CD4-positive, CD25-positive, alpha-beta regulatory T cell (primary cell): ENCODE measurements at regions not wholly inside any gene's neighbourhood (a gene's known extent, or its start where the extent isn't known, plus 50 kb on each side); places are given as distances from the start of the nearest gene placed in this dataset.

Experiments
- ATAC-seq, 2 donors: fragments of 150-1000 bp; cut with Tn5 transposase; one replicate each; pipeline ENCODE4 v1.10.0; 2021; ENCODE audit warnings: low read depth in 2 of 2, moderate number of reproducible peaks in 2 of 2, moderate library complexity in 1 of 2
- DNase-seq, 3 donors: peaks; one replicate each; pipeline versions ENCODE4 v3.0.0 to v3.0.0-alpha.2; 2012 to 2022; ENCODE audit warnings: mixed read lengths in 1 of 3
- H3K27ac ChIP-seq: one replicate; pipeline ENCODE4 v1.7.0; 2013; ENCODE audit warnings: mild to moderate bottlenecking, low read length; ENCODE audit not compliant: insufficient read depth, poor library complexity, severe bottlenecking
- H3K27me3 ChIP-seq: one replicate; pipeline ENCODE4 v1.7.0; 2013; ENCODE audit warnings: low read length; ENCODE audit not compliant: control insufficient read depth, insufficient read depth
- H3K36me3 ChIP-seq: one replicate; pipeline ENCODE4 v1.7.0; 2013; ENCODE audit warnings: mild to moderate bottlenecking, low read length, moderate library complexity; ENCODE audit not compliant: control insufficient read depth, insufficient read depth
- H3K4me1 ChIP-seq: 2 replicates; pipeline ENCODE4 v1.7.0; 2013; ENCODE audit warnings: mild to moderate bottlenecking, low read length; ENCODE audit not compliant: insufficient read depth, control insufficient read depth, poor library complexity, severe bottlenecking
- H3K4me3 ChIP-seq: one replicate; pipeline ENCODE4 v1.7.0; 2013; ENCODE audit warnings: low read depth, mild to moderate bottlenecking, low read length, moderate library complexity
- H3K9me3 ChIP-seq, 2 experiments: 1 replicate in 1 of 2; 2 replicates in 1 of 2; pipeline ENCODE4 v1.7.0; 2013; ENCODE audit warnings: low read length in 2 of 2, mild to moderate bottlenecking in 1 of 2, moderate library complexity in 1 of 2; ENCODE audit not compliant: control insufficient read depth in 2 of 2
- H3K27ac Mint-ChIP-seq, 3 donors: one replicate each; pipeline ENCODE4 v1.8.0; 2020 to 2022; ENCODE audit warnings: mild to moderate bottlenecking in 3 of 3, mixed read lengths in 3 of 3, moderate library complexity in 2 of 3
- H3K27me3 Mint-ChIP-seq: one replicate; pipeline ENCODE4 v1.8.0; 2022; ENCODE audit warnings: mild to moderate bottlenecking, mixed read lengths
- H3K36me3 Mint-ChIP-seq: one replicate; pipeline ENCODE4 v1.8.0; 2020; ENCODE audit warnings: mixed read lengths
- H3K4me1 Mint-ChIP-seq, 4 donors: one replicate each; pipeline ENCODE4 v1.8.0; 2020 to 2022; ENCODE audit warnings: mixed read lengths in 4 of 4, mild to moderate bottlenecking in 1 of 4
- H3K4me3 Mint-ChIP-seq, 4 donors: one replicate each; pipeline ENCODE4 v1.8.0; 2020 to 2022; ENCODE audit warnings: mild to moderate bottlenecking in 4 of 4, mixed read lengths in 4 of 4, moderate library complexity in 3 of 4
- H3K9me3 Mint-ChIP-seq, 7 donors: one replicate each; pipeline ENCODE4 v1.8.0; 2020 to 2022; ENCODE audit warnings: mixed read lengths in 7 of 7, mild to moderate bottlenecking in 3 of 7, moderate library complexity in 2 of 7

DNA sequence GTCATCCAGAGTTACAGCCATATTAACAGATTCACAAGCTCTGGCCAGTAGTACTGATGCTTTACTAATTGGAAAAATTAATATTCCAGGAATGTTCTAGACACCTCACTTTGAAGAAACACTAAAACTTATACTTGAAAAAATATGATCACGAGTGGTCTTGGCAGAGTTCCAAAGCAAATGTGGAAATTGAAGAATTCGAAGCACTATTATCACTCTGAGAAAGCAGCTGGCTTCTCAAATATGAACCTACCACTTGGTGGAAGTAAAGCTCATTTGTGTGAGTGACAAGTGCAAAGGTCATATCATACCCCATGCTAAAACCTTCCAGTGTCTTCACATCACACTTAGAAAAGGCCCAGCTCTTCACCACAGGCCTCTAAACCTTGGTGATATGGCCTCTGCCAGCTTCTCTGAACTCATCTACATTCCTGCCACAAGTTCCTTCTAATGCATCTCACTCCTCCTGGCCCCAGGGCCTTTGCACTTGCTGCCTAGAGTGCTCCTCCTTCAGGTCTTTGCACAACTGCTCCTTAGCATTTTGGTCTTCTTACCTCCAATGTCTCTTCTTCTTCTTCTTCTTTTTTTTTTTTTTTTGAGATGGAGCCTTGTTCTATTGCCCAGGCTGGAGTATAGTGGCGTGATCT lies 175.7 kb upstream of the SMIM23 start:
- no peak for DNase-seq
- no peaks in the 10 kb centered on the region for H3K4me1 ChIP-seq

DNA sequence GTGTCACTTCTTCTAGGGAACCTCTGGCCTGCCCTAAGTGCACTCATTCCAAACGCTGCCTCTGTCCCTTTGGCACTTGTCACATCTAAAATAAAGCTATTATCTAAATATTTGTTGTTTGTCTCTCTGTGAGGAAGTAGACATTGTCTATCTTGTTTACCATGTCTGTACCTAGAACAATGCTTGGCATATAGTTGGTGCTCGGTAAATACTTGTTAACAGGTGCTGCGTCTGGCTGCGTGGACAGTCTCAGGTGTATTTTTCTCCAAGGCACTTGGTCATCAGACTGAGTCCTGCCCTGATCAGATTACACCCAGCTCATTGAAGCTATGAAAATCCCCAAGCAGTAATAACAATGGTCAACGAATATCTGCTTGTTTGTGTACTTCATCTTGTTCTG lies 174.9 kb upstream of the SMIM23 start:
- no peak overlapping the region for H3K27ac ChIP-seq
- ATAC-seq (no peak), DNase-seq (no peak)
- H3K9me3 ChIP-seq = peaks cover 0 to 4% of the 10 kb centered on the region in 2 experiments
- Mint-ChIP-seq H3K27me3 (peaks cover 9% of the 10 kb centered on the region), H3K36me3 (no peaks in the 10 kb centered on the region), H3K9me3 (peaks cover 0 to 9% (median 1%) of the 10 kb centered on the region in 7 donors), H3K27ac (no peak overlapping the region), H3K4me3 (no peak overlapping the region), H3K4me1 (no peaks in the 10 kb centered on the region)
- no peaks in the 10 kb centered on the region for H3K4me1 ChIP-seq
- H3K36me3 ChIP-seq = no peaks in the 10 kb centered on the region
- no peak overlapping the region for H3K4me3 ChIP-seq
- peaks cover 5% of the 10 kb centered on the region for H3K27me3 ChIP-seq

More for the DNA sequence above, 175.7 kb upstream of the SMIM23 start:
- Histone ChIP-seq H3K4me3 (no peak overlapping the region), H3K9me3 (peaks cover 0 to 4% of the 10 kb centered on the region in 2 experiments), H3K27ac (no peak overlapping the region), H3K27me3 (peaks cover 5% of the 10 kb centered on the region), H3K36me3 (no peaks in the 10 kb centered on the region)
- Mint-ChIP-seq H3K27me3 (peaks cover 9% of the 10 kb centered on the region), H3K4me3 (peak overlapping the region in 1 of 4 donors; percentile 51), H3K27ac (peak overlapping the region in 1 of 3 donors; percentile 57), H3K4me1 (no peaks in the 10 kb centered on the region), H3K9me3 (peaks cover 0 to 9% (median 1%) of the 10 kb centered on the region in 7 donors), H3K36me3 (no peaks in the 10 kb centered on the region)
- ATAC-seq = no peak

DNA sequence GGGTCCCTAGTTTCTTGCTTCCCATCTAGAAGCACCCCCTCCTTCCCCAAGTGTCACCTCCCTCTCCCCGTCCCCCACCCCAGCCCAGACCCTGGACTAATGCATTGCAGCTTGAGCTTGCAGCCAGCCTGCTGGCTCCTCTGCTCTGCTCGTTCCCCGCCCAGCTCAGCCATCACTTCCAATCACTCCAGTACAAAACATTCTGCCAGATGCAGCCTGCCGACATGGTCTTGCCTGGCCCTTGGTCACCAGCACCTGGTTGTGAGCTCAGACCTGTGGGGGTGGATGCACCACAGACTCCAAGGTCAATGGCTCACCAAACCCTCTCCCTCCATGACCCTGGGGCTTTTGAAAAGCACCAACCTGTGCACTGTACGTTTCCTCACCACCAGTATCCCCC lies 172.9 kb upstream of the SMIM23 start:
- H3K4me3 Mint-ChIP-seq = no peak overlapping the region

DNA sequence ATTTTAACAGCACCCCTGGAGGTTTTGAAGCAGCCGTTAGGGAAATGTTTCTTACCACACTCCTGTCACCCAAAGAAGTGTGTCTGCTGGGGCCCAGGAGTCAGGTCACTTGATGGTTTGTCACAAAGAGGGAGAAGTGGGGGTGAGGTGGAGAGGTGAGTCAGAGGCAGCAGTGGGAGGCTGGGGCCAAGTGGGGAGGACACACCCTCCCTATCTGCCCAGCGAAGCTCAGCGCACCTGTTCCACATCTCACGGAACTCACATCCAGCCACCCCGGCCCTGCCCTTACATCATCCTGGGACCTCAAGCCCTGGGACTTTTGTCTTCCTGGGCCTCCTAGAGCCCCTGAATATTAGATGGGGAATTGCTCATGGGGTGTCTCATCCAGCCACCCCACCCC lies 171.1 kb upstream of the SMIM23 start:
- no peaks in the 10 kb centered on the region for H3K36me3 ChIP-seq

More for the DNA sequence above, 172.9 kb upstream of the SMIM23 start:
- no peaks in the 10 kb centered on the region for H3K4me1 Mint-ChIP-seq
- no peak overlapping the region for H3K27ac Mint-ChIP-seq
- H3K9me3 Mint-ChIP-seq = peaks cover 0 to 4% (median 0%) of the 10 kb centered on the region in 7 donors
- ATAC-seq (no peak), DNase-seq (no peak)
- no peaks in the 10 kb centered on the region for H3K36me3 Mint-ChIP-seq
- Histone ChIP-seq H3K27ac (no peak overlapping the region), H3K4me1 (no peaks in the 10 kb centered on the region), H3K27me3 (peaks cover 2% of the 10 kb centered on the region), H3K4me3 (no peak overlapping the region), H3K9me3 (no peaks in the 10 kb centered on the region), H3K36me3 (no peaks in the 10 kb centered on the region)
- H3K27me3 Mint-ChIP-seq = peaks cover 9% of the 10 kb centered on the region

DNA sequence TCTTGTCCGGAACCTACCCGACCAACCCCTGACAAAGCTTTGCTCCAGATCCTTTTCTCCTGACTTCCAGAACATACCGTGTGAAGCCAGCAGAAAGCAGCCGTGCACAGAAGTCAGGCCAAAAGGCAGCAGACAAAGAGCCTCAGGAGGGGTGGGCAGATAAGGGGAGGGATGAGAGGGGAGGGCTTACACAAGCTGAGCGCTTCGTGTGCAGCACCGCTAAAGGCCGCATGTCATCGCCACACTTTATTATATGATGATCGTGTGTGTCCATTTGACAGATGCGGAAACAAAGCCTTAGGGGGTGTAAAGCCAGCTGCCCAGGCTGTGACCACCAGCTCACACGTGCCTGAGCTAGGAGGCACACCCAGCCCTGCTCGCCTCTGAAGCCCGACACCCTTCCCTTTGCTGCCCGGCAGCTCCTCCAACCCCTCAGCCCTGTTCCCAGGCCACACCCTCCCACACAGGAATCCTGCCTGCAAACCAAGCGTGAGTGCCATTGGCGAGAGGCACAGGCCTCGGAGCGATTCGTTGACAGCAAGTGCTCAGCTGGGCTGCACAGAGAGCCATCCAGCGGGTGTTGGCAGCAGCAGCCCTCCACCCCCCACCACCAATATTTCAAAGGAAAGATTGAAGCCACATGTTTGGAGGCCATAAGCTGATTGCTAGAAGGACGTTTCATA lies 170.5 kb upstream of the SMIM23 start:
- Histone ChIP-seq H3K4me3 (no peak overlapping the region), H3K4me1 (no peaks in the 10 kb centered on the region), H3K36me3 (no peaks in the 10 kb centered on the region), H3K27me3 (no peaks in the 10 kb centered on the region), H3K9me3 (no peaks in the 10 kb centered on the region), H3K27ac (no peak overlapping the region)
- H3K27ac Mint-ChIP-seq = no peak overlapping the region
- no peaks in the 10 kb centered on the region for H3K36me3 Mint-ChIP-seq
- H3K4me3 Mint-ChIP-seq = no peak overlapping the region
- H3K27me3 Mint-ChIP-seq = peaks cover 5% of the 10 kb centered on the region
- ATAC-seq = no peak
- peaks cover 0 to 1% (median 0%) of the 10 kb centered on the region in 7 donors for H3K9me3 Mint-ChIP-seq
- no peak for DNase-seq
- H3K4me1 Mint-ChIP-seq = no peaks in the 10 kb centered on the region

More for the DNA sequence above, 171.1 kb upstream of the SMIM23 start:
- DNase-seq = no peak
- no peaks in the 10 kb centered on the region for H3K27me3 ChIP-seq
- H3K4me1 ChIP-seq = no peaks in the 10 kb centered on the region
- no peak overlapping the region for H3K4me3 ChIP-seq
- Mint-ChIP-seq H3K27me3 (peaks cover 5% of the 10 kb centered on the region), H3K4me3 (no peak overlapping the region), H3K36me3 (no peaks in the 10 kb centered on the region), H3K27ac (no peak overlapping the region), H3K4me1 (no peaks in the 10 kb centered on the region), H3K9me3 (peaks cover 0 to 1% (median 0%) of the 10 kb centered on the region in 7 donors)
- ATAC-seq = no peak
- H3K27ac ChIP-seq = no peak overlapping the region
- H3K9me3 ChIP-seq = no peaks in the 10 kb centered on the region

DNA sequence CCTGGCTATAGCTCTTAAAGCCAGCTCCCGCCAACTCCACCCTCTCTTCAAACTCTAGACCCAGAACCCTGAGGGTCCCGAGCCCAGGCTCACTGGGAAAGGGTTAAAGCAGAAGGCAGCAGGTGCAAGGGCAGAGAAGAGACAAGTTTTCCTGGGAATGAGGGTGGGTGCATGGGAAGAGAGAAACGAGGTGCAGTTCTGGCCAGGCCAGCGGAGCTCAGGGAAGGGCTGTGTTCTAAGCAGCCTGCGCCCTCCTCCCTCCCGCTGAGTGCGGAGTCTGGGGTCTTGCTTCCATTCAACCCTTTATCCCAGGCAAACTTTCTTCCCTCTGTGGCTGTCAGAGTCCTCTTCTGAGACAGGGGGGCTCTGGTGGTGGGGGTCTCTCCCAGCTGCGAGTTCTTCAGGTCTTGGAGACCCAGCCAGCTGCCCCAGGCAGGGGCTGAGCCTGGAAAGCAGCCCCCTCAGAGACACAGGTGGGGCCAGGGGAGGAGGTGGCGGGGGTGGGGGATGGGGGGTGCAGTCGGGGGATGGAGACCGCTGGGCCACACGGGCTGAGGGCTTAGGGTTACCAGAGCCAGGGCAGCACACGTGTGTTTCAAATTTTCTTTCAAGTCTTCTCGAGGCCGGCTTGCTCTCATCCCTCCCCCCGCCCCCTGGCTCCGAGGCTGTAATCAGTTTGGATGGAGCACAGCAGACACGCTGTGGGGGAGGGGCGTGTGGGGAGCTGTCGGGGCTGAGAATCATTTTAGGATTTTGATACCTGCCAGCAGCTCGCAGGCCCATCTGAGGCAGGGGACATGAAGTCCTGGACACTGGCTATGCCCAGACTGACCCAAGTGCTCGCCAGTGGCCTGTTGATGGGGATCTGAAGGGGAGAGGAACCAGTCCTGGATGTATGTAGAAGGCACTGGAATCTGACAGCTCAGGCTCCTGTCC lies 169.6 kb upstream of the SMIM23 start:
- Mint-ChIP-seq H3K27ac (no peak overlapping the region), H3K27me3 (peaks cover 5% of the 10 kb centered on the region), H3K9me3 (no peaks in the 10 kb centered on the region), H3K36me3 (no peaks in the 10 kb centered on the region), H3K4me3 (no peak overlapping the region), H3K4me1 (no peaks in the 10 kb centered on the region)
- Histone ChIP-seq H3K9me3 (no peaks in the 10 kb centered on the region), H3K4me1 (no peaks in the 10 kb centered on the region), H3K36me3 (no peaks in the 10 kb centered on the region), H3K4me3 (no peak overlapping the region), H3K27me3 (no peaks in the 10 kb centered on the region), H3K27ac (no peak overlapping the region)
- ATAC-seq (no peak), DNase-seq (no peak)

DNA sequence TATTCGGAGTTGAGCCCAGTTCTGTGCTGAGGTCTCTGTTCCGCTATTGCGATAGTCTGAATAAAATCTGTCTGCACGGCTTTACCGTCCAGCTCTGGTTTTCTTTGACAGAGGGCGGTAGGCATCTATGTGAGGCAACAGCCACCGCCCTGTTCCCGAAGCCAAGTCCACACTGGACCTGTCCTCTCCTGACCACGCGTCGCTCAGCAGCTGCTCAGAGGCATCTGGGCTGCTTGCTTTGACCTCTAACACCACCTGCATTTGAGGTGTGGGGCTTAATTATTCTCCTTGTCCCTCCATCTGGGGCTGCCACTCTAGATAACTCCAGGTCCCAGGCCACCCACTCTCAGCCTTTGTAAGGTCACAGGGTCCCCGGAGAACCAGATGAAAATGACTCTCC lies 168.4 kb upstream of the SMIM23 start:
- no peak overlapping the region for H3K27ac ChIP-seq
- no peaks in the 10 kb centered on the region for H3K9me3 ChIP-seq
- Mint-ChIP-seq H3K4me1 (no peaks in the 10 kb centered on the region), H3K27me3 (peaks cover 5% of the 10 kb centered on the region), H3K27ac (no peak overlapping the region), H3K36me3 (no peaks in the 10 kb centered on the region), H3K4me3 (no peak overlapping the region), H3K9me3 (peaks cover 0 to 1% (median 0%) of the 10 kb centered on the region in 7 donors)
- H3K36me3 ChIP-seq = no peaks in the 10 kb centered on the region
- DNase-seq = no peak
- H3K27me3 ChIP-seq = no peaks in the 10 kb centered on the region
- ATAC-seq = no peak
- H3K4me3 ChIP-seq = no peak overlapping the region
- no peaks in the 10 kb centered on the region for H3K4me1 ChIP-seq
